OCI-M2 (cell line): ENCODE measurements at regions not wholly inside any gene's neighbourhood (a gene's known extent, or its start where the extent isn't known, plus 50 kb on each side); places are given as distances from the start of the nearest gene placed in this dataset.

Experiments
- DNase-seq: peaks from one replicate; lab custom pipeline; 2025; ENCODE audit not compliant: unreplicated experiment; lab: John Stamatoyannopoulos, UW

DNA sequence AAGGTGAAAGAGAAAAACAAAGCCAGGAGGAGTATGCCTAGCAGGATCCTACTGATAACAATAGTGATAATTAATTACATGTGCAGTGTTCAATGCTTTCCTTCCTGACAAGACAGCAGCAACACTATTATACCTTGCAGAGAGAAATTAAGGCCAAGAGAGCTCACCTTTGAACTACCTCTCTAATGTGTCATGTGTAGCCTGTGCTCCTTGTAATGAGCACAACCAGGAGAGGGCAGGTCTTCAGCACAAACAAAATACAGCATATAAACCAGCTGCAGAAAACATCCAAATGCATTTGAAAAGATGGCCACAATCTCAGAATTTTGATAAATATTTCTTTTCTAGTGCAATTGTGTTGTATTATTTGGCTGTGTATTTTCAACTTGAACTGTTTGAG is 1425.7 kb downstream of the DSC3 start:
- DNase-seq = no peak

DNA sequence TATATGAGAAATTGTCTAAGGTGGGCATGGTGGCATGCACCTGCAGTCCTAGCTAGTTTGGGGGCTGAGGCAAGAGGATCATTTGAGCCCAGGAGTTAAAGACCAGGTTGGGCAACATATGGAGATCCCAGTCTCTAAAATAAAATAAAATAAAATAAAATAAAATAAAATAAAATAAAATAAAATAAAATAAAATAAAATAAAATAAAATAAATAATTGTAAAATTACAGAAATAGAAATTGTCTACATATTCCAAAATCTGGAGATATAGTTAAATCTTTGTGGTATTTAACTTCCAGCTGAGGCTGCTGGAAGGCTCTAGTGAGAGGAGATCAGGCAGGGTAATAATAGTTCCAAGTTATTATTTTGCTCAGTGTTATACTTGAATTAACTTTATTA is 1432.1 kb upstream of the CDH2 start:
- no peak for DNase-seq

DNA sequence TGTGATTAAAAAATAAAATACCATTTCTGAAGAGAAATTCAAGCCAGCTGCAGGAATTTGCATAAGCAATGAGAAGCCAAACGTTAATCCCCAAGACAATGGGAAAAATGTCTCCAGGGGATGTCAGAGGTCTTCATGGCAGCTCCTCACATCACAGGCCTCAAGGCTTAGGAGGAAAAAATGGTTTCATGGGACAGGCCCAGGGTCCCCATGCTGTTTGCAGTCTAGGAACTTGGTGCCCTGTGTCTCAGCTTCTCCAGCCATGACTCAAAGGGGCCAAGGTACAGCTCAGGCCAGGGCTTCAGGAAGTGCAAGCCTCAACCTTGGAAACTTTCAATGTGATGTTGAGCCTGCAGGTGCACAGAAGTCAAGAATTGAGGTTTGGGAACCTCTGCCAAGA is 1428.4 kb upstream of the CDH2 start:
- DNase-seq = no peak

DNA sequence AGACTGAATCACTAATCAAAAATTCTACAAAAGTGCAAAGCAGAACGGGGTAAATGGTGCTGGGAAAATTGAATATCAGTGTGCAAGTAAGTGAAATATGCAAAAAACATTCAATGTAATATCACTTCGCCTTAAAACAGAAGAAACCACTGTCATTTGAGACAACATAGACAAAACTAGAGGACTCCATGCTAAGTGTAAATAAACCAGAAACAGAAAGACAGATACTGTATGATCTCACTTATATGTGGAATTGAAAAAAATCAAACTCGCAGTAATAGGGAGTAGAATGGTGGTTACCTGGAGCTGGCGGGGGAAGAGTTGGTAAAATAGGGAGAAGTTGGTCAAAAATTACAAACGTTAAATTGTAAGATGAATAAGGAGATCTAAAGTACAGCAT is 1420.0 kb upstream of the CDH2 start:
- no peak for DNase-seq

DNA sequence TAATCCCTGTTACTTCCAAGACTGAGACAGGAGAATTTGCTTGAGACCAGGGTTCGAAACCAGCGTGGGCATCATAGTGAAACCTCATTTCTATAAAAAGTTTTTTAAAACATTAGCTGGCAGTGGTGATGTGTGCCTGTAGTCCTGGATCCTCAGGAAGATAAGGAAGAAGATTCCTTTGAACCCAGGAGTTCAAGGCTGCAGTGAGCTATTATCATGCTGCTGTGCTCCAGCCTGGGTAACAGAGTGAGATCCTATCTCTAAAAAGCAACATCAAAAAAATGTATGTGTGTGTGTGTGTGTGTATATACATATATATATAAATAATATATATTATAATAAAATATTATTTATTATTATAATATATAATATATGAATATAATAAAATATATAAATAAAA is 1417.6 kb upstream of the CDH2 start:
- DNase-seq = no peak

DNA sequence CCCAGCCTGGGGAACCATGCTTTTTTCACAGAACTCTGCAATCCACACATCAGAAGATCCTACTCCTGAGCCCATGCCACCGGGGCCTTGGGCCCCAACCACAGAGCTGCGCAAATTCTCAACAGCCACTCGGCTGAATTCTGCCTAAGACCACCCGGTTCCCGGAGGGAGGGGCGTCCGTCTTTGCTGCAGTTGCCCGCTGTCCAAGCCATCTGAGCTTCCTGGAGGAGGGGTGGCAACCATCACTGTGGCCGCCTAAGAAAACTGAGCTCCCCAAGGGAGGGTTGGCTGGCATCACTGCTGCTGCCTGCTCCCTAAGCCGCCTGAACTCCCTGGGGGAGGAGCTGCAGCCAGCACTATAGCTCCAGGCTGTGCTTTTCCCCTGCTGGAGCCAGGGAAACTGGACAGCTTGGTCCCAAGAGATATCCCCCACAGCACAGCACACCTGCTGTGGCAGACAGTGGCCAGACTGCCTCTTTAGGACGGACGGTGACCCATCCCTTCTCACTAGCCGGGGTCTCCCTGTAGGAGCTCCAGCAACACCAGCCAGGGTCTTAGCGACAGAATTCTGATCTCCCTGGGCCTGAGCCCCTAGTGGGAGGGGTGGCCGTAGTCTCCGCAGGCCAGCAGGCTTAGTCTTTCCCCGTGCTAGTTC is 1411.6 kb upstream of the CDH2 start:
- no peak for DNase-seq

DNA sequence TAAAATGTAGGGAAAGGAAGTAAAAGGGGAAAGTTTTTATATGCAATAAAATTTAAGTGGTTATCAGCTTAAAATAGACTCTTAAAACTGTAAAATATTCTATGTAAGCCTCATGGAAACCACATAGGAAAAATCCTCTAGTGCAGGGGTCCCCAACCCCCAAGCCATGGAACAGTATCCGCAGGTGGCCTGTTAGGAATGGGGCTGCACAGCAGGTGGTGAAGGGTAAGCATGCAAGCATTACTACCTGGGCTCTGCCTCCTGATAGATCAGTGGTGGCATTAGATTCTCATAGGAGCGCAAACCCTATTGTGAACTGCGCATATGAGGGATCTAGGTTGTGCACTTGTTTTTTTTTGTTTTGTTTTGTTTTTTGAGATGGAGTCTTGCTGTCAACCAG is 1409.3 kb upstream of the CDH2 start:
- DNase-seq = no peak

DNA sequence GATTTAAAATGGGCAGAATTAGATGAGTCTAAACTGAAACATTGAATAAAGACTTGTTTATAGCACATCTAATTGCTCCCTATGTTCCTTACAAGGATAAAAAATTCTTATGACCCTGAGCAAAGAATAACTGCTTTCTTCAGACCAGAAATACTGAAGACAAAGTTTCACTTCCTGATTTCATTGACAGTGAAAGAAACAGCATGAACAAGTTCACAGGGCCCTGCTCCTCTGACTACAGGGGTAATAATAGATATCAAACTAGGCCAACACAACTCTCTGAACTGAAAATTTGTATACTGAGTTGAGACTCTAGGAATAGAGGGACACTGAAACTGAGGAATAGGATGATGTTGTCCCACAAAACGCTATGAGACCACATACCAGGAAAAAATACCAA is 1383.3 kb upstream of the CDH2 start:
- no peak for DNase-seq

DNA sequence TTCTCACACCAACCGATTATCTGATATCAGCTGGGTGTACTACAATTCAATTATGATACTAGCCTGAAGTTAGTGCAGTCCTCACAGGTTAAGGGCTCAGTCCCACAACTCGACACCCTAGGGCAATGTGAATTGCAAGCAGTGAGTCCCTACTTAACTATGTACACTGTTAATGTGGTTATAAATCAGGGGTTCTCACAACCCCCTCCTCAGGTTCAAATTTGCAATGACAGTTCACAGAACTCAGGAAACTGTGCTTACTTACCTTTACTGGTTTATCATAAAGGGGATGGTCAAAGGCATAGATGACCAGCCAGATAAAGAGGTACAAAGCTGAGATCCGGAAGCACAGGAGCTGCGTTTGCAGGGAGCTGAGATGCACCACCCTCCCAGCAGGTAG is 1379.1 kb upstream of the CDH2 start:
- DNase-seq = no peak

DNA sequence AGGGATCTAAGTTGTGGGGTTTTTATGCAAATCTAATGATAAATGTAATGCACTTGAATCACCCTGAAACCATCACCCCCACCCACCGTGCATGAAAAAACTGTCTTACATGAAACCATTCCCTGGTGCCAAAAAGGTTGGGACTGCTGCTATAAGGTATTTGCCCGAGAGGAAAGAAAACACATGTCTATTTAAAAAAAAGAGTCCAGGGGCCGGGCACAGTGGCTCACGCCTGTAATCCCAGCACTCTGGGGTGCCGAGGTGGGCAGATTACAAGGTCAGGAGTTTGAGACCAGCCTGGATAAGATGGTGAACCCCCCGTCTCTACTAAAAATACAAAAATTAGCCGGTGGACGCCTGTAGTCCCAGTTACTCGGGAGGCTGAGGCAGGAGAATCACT is 1372.8 kb upstream of the CDH2 start:
- no peak for DNase-seq

DNA sequence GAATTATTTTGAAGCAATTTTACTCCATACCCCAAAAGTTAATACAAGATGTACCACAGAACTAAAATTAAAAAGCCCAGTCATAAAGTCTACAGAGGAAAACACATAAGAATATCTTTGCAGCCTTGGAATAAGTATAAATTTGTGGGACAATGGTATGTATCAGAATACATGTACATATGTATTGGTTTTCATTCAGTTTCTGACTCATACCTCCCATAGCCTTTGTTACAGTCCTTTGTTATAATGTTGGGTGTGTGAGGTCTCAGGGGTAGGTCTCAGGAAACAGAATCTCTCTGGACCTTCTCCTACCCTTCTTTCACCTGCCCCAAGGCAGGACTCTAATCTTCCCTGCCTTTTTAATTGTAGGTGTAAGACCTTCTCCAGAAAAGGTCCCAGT is 1370.7 kb upstream of the CDH2 start:
- no peak for DNase-seq

DNA sequence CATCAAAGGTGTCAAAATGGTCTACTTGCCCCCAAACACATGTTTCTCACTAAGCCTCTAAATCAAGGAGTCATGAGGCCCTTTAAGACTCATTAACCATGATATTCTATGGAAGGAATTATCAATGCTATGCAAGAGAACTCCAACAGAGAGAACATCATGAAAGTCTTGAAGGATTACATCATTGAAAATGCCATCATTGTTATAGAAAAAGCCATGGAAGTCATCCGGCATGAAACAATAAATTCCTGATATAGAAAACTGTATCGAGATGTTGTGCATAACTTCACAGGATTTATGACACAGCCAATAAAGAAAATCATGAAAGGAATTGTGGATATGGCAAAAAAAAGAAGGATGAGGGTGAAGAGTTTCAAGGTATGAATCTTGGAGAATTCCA is 1363.6 kb upstream of the CDH2 start:
- DNase-seq = no peak

DNA sequence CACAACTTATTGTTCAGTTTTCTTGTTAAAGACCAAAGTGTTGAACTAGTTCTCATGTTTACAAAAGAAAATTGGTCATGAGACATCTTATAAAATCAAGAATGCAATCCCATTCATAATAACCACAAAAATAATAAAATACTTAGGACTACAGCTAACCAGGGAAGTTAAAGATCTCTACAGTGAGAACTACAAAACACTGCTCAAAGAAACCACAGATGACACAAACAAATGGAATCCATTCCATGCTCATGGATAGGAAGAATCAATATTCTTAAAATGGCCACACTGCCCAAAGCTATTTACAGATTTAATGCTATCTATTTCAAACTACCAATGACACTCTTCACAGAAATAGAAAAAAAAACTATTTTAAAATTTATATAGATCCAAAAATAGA is 1354.8 kb upstream of the CDH2 start:
- no peak for DNase-seq

DNA sequence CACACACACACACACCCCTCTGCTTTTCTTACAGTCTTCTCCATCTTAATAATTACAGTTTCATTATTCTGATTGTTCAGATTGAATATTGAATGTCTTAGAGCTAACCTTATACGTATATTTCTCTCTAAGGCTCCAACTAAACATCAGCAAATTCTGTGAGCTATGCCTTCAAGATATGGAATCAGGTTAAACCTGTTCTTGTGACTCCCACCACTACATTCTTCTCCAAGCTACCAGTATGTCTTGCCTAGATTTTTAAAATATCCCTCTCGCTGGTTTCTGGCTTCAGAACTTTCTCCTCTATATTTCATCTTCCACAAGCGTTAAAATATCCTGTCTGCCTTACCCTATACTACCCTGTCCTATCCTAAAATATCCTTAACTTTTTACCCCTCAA is 1346.4 kb upstream of the CDH2 start:
- DNase-seq = no peak

DNA sequence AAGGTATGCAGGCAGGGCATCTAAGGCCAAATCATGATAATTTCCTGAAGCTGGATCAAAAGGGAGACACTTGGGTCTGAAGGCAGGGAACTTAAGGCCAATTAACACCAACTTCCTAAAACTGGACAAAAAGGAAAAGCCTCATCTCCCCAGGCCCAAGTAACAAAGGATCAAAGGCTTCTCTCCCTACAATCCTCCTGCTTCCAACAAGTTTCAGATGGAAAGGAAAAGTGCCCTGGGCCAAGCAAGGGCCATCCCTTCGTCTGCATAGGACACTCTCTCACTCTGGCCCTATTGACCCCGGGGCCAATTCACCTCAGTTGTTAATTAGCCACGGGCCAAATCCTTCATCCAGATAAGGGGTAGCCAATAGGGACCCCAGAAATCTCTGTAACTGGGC is 1335.8 kb upstream of the CDH2 start:
- no peak for DNase-seq

DNA sequence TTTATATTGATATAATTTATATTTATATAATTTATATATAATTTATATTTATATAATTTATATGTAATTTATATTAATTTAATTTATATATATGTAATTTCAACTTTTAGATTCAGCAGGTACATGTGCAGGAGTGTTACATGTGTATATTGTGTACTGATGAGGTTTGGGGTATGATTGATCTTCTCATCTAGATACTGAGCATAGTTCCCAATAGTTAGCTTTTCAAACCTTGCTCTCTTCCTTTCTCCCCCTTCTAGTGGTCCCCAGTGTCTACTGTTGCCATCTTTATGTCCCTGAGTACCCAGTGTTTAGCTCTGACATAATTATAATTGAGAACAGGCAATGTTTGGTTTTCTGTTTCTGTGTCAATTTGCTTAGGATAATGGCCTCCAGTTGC is 1335.3 kb upstream of the CDH2 start:
- no peak for DNase-seq

DNA sequence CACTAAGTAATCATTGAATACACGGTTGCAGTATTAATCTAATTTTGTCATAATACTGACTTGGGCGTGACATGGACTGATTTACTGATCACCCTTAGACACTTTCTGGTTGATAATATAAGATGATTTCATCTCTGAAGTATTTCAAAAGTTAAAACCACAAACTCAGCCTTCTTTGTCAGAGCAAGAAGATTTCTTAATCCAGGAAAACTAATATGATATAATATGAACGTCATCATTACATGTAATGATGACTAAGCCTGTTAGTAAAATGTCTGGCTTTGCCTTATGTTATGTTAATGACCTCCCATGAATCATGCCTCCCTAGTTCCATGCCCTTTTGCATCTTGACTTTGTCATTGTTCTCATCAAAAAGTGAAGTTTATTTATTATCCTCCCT is 1325.0 kb upstream of the CDH2 start:
- DNase-seq = no peak

DNA sequence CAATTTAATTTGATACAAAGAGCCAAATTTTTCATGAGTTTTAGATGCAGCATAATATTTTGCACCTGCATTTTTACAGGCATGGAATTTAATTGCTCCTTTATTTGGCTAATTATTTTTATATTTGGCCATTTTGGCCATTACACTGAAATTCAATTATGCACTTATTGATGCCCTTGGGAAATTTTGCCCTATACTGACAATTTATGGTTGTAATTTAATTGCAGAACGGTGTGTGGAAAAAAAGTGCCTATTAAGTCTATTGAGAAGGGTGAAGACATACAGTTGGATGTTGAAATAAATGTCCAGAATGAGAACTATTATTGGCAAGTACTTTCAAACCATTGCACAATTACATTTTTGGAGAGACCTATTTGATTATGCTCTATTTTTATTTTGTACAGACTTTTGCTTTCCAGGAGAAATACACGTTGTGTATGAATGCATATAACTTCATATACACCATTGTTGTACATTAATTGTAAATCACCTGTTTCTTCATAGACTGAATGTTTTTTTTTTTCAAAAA is 1319.3 kb upstream of the CDH2 start:
- DNase-seq = no peak

DNA sequence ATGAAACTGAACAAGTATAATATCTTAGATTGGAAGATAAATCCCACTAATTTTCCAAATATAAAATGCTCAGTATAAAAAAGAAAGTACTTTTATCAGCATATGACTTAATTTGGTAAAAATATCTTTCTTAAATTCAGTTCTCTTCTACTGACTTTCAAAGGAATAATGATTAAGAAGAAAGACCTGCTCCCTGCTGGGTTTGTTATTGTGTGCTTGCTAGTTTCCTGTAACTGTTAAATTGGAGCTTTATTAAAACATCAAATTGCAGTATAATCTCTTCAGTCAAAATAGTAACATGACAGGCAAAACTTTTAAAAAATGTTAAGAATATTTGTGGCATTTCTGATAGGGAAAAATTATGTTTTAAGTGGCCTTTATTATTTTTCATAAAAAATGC is 1317.4 kb upstream of the CDH2 start:
- no peak for DNase-seq

DNA sequence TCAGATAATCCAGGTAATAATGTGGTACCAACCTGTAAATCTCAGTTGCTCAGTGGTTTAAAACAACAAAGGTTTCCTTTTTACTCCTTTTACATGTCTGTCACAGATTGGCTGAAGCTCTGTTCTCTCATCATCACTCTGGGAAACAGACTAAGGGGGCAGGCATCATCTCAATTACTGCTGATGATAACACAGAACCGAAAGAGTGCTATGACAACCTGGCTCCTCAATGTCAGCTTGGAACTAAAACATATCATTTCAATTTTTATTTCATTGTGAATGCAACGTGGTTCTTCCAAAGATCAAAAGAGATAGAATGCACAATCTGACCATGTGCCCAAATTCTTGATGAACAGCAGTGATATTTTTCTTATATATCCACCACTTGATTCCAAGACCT is 1315.0 kb upstream of the CDH2 start:
- no peak for DNase-seq

DNA sequence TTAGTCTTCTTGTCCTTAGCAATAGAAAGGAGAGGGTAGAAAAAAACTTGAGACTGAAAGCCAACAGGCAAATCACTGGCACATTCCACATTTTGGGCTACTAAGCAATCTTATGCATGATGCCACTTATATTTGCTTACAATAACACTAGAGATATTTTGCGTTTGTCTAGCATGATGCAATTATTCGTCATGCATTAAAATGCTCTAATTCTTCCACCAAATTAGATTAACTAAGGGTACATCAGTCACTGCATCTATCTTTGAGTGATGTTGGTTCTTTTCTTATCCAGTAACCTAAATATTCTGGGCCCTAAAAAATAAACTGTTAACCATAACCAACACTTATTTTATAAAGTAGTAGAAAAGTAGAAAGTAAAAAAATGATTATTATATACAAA is 1311.7 kb upstream of the CDH2 start:
- no peak for DNase-seq

DNA sequence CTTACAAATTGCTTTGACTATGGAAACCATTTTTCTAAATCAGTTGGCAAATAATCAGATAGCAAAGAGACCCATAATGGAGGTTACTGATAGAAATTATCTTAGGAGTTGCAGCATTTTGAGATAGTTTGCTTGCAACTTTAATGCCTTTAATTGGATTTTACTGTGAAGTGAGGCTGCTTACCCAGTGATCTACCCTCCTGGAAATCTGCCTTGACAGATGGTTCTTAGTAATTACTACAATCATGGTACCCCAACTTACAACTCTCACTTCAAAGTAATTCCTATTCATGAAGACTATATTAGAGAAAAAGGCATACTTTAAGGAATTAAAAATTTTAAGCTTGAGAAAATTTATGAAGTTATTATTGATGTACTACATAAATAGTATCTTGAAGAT is 1288.6 kb upstream of the CDH2 start:
- no peak for DNase-seq

DNA sequence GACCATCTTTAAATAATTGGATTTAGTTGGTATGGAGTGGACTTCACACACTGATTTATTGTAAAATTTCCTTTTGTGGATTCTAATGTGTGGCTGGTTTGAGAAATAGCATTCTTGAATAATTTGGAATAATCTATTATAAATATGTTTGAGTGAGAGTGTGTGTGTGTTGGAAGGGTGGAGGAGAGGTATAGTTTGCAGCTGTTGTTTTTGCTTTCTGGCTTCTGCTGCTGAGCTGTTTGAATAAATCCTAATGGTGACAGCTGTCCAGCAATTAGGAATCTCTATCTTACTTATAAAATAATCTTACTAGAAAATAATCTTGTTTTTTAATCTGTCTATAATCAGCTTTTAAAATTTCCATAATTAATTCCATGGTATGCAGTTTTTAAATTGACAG is 1283.0 kb upstream of the CDH2 start:
- no peak for DNase-seq
